Gastrocnemius medialis (tissue), 4 donors: ENCODE measurements at regions not wholly inside any gene's neighbourhood (a gene's known extent, or its start where the extent isn't known, plus 50 kb on each side); places are given as distances from the start of the nearest gene placed in this dataset.

Experiments
- ATAC-seq, 2 donors: fragments of 150-250 bp; one replicate each; pipeline ENCODE4 v1.9.1; 2016
- DNase-seq, 2 donors: peaks; one replicate each; pipeline ENCODE4 v3.0.0-alpha.2; 2019
- H3K27ac ChIP-seq, 4 donors: fragments of 200-600 bp; sonication (generic); 1 replicate in 1 of 4; 2 replicates in 3 of 4; pipeline ENCODE4 v1.5.1; 2016 to 2018; ENCODE audit warnings: mild to moderate bottlenecking in 2 of 4, moderate library complexity in 1 of 4
- H3K27me3 ChIP-seq, 3 donors: fragments of 200-600 bp; sonication (generic) in 2 of 3; 1 replicate in 1 of 3; 2 replicates in 2 of 3; pipeline versions ENCODE4 v1.5.1 to v1.6.0; 2016 to 2019; ENCODE audit warnings: mild to moderate bottlenecking in 1 of 3, moderate library complexity in 1 of 3
- H3K36me3 ChIP-seq, 2 donors: fragments of 200-600 bp; sonication (generic) in 1 of 2; one replicate each; pipeline ENCODE4 v1.5.1; 2017 to 2018
- H3K4me1 ChIP-seq, 2 donors: fragments of 200-600 bp; sonication (generic) in 1 of 2; one replicate each; pipeline ENCODE4 v1.5.1; 2016 to 2017; ENCODE audit warnings: mild to moderate bottlenecking in 2 of 2
- H3K4me3 ChIP-seq, 4 donors: fragments of 200-600 bp; sonication (generic) in 3 of 4; 1 replicate in 1 of 4; 2 replicates in 3 of 4; pipeline ENCODE4 v1.5.1; 2016 to 2019; ENCODE audit warnings: mild to moderate bottlenecking in 2 of 4
- H3K9me3 ChIP-seq, 3 donors: fragments of 200-600 bp; sonication (generic) in 2 of 3; 1 replicate in 1 of 3; 2 replicates in 2 of 3; pipeline ENCODE4 v1.5.1; 2016 to 2019
- POLR2A ChIP-seq, 2 donors: fragments of 450-650 bp; IDR thresholded peaks; one replicate each; pipeline ENCODE4 v1.6.1; 2017; ENCODE audit warnings: antibody characterized with exemption in 2 of 2, mild to moderate bottlenecking in 2 of 2, moderate library complexity in 2 of 2
- in situ Hi-C, 4 donors: fragments of 200-750 bp; cut with MboI; loops; one replicate each; pipeline versions ENCODE4 v1.15.0 to v1.8.0; 2017; ENCODE audit warnings: low sequenced_read_pairs in 4 of 4
- intact Hi-C: fragments of 100-400 bp; cut with DNase I; formaldehyde crosslinking; loops from one replicate; pipeline ENCODE4 v1.15.1; 2023; ENCODE audit warnings: low total_unique reads
- TF ChIP-seq, protein P1 (sequence below), 5 experiments: fragments of 450-650 bp in 3 of 5; fragments of 200-600 bp in 2 of 5; sonication (generic) in 2 of 5; IDR thresholded peaks in 4 of 5; conservative IDR thresholded peaks in 1 of 5; 1 replicate in 4 of 5; 2 replicates in 1 of 5; pipeline ENCODE4 v1.5.1; 2016 to 2019; ENCODE audit warnings: antibody characterized with exemption in 5 of 5, mild to moderate bottlenecking in 3 of 5, moderate library complexity in 3 of 5

DNA sequence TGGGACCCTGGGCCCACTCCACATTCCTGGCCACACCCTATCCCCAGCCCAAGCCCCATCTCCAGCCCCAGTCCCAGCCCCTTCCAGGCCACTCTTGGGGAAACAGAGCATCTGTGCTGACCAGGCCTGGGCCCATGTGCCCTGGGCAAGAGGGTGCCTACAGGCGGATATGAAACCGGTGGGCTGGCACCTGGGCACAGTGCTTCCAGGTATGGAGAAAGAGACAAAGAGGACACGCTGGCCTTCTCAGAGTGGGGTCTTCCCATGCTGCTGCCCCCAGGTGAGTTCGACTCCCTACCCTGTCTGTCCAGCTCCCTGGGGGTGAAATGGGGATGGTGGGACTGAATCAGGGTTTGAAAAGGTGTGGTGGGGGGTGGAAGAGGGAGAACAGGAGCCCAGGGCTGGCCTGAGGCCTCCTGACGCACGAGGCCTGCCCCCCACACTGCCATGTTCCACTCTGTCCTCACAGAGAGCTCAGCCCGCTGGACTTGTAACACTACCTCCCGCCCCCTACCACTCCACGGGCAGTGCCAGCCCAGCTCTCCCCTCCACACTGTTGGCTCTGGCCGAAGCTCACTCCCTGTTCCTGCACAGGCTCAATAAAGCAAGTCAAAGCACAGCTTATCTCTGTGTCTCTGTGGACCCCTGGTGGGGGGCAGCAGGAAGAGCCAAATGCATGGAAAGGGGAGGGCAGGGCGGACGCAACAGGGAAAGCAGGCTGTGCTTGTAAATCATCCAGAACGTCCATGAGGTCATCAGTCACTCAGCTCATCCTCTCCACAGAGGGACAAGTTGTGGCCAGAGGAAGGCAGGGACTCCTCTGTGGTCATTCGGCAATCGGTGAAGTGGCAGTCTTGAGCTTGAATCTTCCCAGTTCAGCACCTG is 71.1 kb upstream of the TMEM97 start:
- Histone ChIP-seq H3K27me3 (peaks cover 14 to 16% (median 14%) of the 10 kb centered on the region in 3 donors), H3K4me3 (no peak overlapping the region), H3K4me1 (peaks cover 0 to 3% of the 10 kb centered on the region in 2 donors), H3K9me3 (no peaks in the 10 kb centered on the region), H3K27ac (no peak overlapping the region), H3K36me3 (no peaks in the 10 kb centered on the region)
- no peak for ATAC-seq
- TF ChIP-seq POLR2A (IDR thresholded peaks at IDR 0.05), result no peak
- TF ChIP-seq, protein P1, sequence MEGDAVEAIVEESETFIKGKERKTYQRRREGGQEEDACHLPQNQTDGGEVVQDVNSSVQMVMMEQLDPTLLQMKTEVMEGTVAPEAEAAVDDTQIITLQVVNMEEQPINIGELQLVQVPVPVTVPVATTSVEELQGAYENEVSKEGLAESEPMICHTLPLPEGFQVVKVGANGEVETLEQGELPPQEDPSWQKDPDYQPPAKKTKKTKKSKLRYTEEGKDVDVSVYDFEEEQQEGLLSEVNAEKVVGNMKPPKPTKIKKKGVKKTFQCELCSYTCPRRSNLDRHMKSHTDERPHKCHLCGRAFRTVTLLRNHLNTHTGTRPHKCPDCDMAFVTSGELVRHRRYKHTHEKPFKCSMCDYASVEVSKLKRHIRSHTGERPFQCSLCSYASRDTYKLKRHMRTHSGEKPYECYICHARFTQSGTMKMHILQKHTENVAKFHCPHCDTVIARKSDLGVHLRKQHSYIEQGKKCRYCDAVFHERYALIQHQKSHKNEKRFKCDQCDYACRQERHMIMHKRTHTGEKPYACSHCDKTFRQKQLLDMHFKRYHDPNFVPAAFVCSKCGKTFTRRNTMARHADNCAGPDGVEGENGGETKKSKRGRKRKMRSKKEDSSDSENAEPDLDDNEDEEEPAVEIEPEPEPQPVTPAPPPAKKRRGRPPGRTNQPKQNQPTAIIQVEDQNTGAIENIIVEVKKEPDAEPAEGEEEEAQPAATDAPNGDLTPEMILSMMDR (IDR thresholded peaks at IDR 0.05 in 4 of 5, conservative IDR thresholded peaks at IDR 0.05 in 1 of 5), result no peak
- intact Hi-C loops, result no loop called here
- in situ Hi-C loops, result loop anchor here in 1 of 4 donors (25.0 kb wide), 1 partner anchor 164 kb away; the partner anchor contains the start of gene SLC46A1
- DNase-seq, result no peak

DNA sequence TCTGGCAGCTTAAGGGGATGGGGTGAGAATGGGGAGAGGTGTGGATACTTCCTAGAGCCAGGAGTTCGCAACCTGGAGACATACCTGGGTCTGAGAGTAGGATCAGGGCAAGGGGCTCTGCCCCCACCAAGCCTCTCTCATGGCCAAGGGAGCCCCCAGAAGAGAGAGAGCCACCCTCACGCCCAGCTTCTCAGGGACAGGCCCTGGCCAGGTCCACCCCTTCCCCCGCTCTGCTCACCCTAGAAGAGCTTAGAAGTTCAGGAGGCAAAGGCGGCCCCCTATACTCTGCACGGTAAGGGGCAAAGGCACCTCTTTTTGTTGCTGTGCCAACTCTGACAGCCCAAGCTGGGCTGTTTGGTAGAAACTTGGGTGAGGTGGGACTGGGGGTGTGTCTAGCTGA is 69.3 kb upstream of the TMEM97 start:
- ATAC-seq, result no peak
- intact Hi-C loops, result loop anchor here (5.0 kb wide), 1 partner anchor 442 kb away; no protein-coding TSS in a partner anchor

DNA sequence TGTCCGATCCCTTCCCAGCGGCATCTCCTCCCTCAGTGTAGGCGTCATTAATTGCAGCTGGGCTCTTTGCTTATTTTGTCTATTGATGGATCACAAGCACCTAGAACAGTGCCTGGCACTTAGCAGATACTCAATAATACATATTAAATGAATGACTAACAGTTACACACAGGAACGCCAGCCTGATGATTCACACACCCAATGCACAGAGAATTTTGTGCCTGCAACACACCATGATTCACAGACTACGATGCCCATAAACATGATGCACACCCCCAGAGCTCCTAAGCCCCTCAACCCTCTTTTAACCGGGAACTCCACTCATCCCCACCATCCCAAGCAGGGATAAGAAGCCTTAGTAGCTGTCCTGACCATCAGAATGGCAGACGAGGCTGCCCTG is 66.6 kb upstream of the TMEM97 start:
- no peaks in the 10 kb centered on the region for H3K36me3 ChIP-seq
- ATAC-seq (no peak), DNase-seq (no peak)
- no peak for TF ChIP-seq POLR2A (IDR thresholded peaks at IDR 0.05)
- TF ChIP-seq, protein P1 (IDR thresholded peaks at IDR 0.05 in 4 of 5, conservative IDR thresholded peaks at IDR 0.05 in 1 of 5), result no peak
- no peaks in the 10 kb centered on the region for H3K9me3 ChIP-seq
- in situ Hi-C loops (no loop called here), intact Hi-C loops (loop anchor here (5.0 kb wide), 1 partner anchor 445 kb away; no protein-coding TSS in a partner anchor)
- no peak overlapping the region for H3K27ac ChIP-seq
- peaks cover 20 to 24% (median 21%) of the 10 kb centered on the region in 3 donors for H3K27me3 ChIP-seq
- peaks cover 0 to 3% of the 10 kb centered on the region in 2 donors for H3K4me1 ChIP-seq
- no peak overlapping the region for H3K4me3 ChIP-seq

More for the DNA sequence above, 69.3 kb upstream of the TMEM97 start:
- Histone ChIP-seq H3K27ac (no peak overlapping the region), H3K4me3 (no peak overlapping the region), H3K36me3 (no peaks in the 10 kb centered on the region), H3K9me3 (no peaks in the 10 kb centered on the region), H3K4me1 (peaks cover 0 to 3% of the 10 kb centered on the region in 2 donors), H3K27me3 (peaks cover 20 to 24% (median 21%) of the 10 kb centered on the region in 3 donors)
- in situ Hi-C loops, result loop anchor here in 1 of 4 donors (25.0 kb wide), 1 partner anchor 163 kb away; the partner anchor contains the start of gene SLC46A1
- TF ChIP-seq, protein P1 (IDR thresholded peaks at IDR 0.05 in 4 of 5, conservative IDR thresholded peaks at IDR 0.05 in 1 of 5), result no peak
- TF ChIP-seq POLR2A (IDR thresholded peaks at IDR 0.05), result no peak
- no peak for DNase-seq

DNA sequence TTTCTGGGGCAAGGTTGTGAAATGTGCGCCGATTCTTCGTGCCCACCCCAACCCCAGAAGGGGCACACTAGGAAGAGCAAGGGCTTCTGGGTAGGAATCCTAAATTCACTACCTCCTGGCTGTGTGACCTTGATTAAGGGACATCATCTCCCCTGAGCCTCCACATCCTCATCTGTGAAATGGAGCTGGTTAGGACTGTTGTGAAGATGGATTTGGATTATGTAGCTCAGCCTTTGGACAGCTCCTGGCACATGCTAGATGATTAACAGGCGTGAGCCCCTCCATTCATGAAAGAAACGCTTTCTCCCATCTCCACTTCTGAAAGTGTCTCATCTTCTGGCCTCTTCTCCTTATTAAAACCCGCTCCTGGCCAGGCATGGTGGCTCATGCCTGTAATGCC is 65.3 kb upstream of the TMEM97 start:
- intact Hi-C loops (loop anchor here (5.0 kb wide), 1 partner anchor 446 kb away; no protein-coding TSS in a partner anchor), in situ Hi-C loops (no loop called here)
- H3K9me3 ChIP-seq, result no peaks in the 10 kb centered on the region

More for the DNA sequence above, 65.3 kb upstream of the TMEM97 start:
- no peak for ATAC-seq
- no peak for DNase-seq
- Histone ChIP-seq H3K27ac (no peak overlapping the region), H3K4me1 (peaks cover 0 to 3% of the 10 kb centered on the region in 2 donors), H3K4me3 (no peak overlapping the region), H3K36me3 (no peaks in the 10 kb centered on the region), H3K27me3 (peaks cover 20 to 24% (median 21%) of the 10 kb centered on the region in 3 donors)
- TF ChIP-seq POLR2A (IDR thresholded peaks at IDR 0.05), result no peak
- TF ChIP-seq, protein P1 (IDR thresholded peaks at IDR 0.05 in 4 of 5, conservative IDR thresholded peaks at IDR 0.05 in 1 of 5), result no peak
